HEK293T (cell line): ENCODE measurements at regions not wholly inside any gene's neighbourhood (a gene's known extent, or its start where the extent isn't known, plus 50 kb on each side); places are given as distances from the start of the nearest gene placed in this dataset.

Experiments used
- CTCF ChIA-PET: fragments of 350-600 bp; formaldehyde crosslinking; extraction: SDS; loops from one replicate; lab custom pipeline; 2021; ENCODE audit warnings: antibody characterized with exemption, inconsistent platforms; lab: Yijun Ruan, JAX
- POLR2A ChIA-PET: fragments of 350-600 bp; formaldehyde crosslinking; extraction: SDS; loops from one replicate; lab custom pipeline; 2020; ENCODE audit warnings: antibody characterized with exemption, inconsistent platforms; lab: Yijun Ruan, JAX
- DNase-seq: peaks from one replicate; pipeline ENCODE4 v3.0.0; 2012; ENCODE audit warnings: mixed read lengths; ENCODE audit errors: extremely low spot score
- ARNT ChIP-seq: fragments of 450-650 bp; IDR thresholded peaks from 2 replicates; pipeline ENCODE4 v1.6.1; 2017; ENCODE audit warnings: mild to moderate bottlenecking
- BHLHE40 ChIP-seq: fragments of 450-650 bp; IDR thresholded peaks from 2 replicates; pipeline ENCODE4 v1.6.1; 2016; ENCODE audit warnings: mild to moderate bottlenecking, moderate library complexity, borderline replicate concordance
- CTBP1 ChIP-seq: fragments of 450-650 bp; IDR thresholded peaks from 2 replicates; pipeline ENCODE4 v1.6.1; 2016; ENCODE audit warnings: borderline replicate concordance
- ELF4 ChIP-seq: fragments of 450-650 bp; IDR thresholded peaks from 2 replicates; pipeline ENCODE4 v1.6.1; 2017; ENCODE audit warnings: antibody characterized with exemption
- FOXA1 ChIP-seq: fragments of 450-650 bp; IDR thresholded peaks from 2 replicates; pipeline ENCODE4 v1.6.1; 2016; ENCODE audit warnings: mild to moderate bottlenecking
- FOXK2 ChIP-seq: fragments of 450-650 bp; IDR thresholded peaks from 2 replicates; pipeline ENCODE4 v1.6.1; 2016; ENCODE audit warnings: mild to moderate bottlenecking
- FOXM1 ChIP-seq: fragments of 450-650 bp; IDR thresholded peaks from 2 replicates; pipeline ENCODE4 v1.6.1; 2017; ENCODE audit warnings: mild to moderate bottlenecking, borderline replicate concordance
- HDGF ChIP-seq: fragments of 450-650 bp; IDR thresholded peaks from 2 replicates; pipeline ENCODE4 v1.6.1; 2017; ENCODE audit warnings: antibody characterized with exemption, borderline replicate concordance
- L3MBTL2 ChIP-seq: fragments of 450-650 bp; conservative IDR thresholded peaks from 2 replicates; pipeline ENCODE4 v1.6.1; 2016; ENCODE audit warnings: mild to moderate bottlenecking
- LEF1 ChIP-seq: fragments of 450-650 bp; IDR thresholded peaks from 2 replicates; pipeline ENCODE4 v1.6.1; 2017; ENCODE audit warnings: mild to moderate bottlenecking, borderline replicate concordance
- NFRKB ChIP-seq: fragments of 450-650 bp; IDR thresholded peaks from 2 replicates; pipeline ENCODE4 v1.6.1; 2016; ENCODE audit warnings: mild to moderate bottlenecking, moderate library complexity
- SP1 ChIP-seq: fragments of 450-650 bp; IDR thresholded peaks from 2 replicates; pipeline ENCODE4 v1.6.1; 2017
- SUZ12 ChIP-seq: fragments of 450-650 bp; IDR thresholded peaks from 2 replicates; pipeline ENCODE4 v1.6.1; 2016; ENCODE audit warnings: mild to moderate bottlenecking
- TARDBP ChIP-seq: fragments of 450-650 bp; IDR thresholded peaks from 2 replicates; pipeline ENCODE4 v1.6.1; 2016
- ZNF384 ChIP-seq: fragments of 450-650 bp; IDR thresholded peaks from 2 replicates; pipeline ENCODE4 v1.6.1; 2016
- TF ChIP-seq, protein P1 (sequence below): fragments of 450-650 bp; IDR thresholded peaks from 2 replicates; pipeline ENCODE4 v1.6.1; 2016

DNA sequence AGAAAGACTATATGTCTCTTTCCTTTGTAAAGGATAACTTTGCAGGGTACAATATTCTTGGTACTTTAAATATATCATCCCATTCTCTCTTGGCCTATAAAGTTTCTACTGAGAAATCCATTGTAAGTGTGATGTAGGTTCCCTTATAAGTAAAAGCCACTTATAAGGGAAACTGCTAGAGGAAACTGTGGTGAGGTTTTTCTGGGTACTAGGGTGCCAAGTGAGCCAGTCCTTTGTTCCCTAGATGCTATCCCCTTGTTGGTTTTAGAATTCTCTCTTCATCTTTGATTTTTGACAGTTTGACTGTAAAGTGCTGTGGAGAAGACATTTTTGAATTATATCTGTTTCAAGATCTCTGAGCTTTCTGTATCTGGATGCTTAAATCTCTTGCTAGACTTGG is 108.9 kb upstream of the NEK7 start:
- no peak for DNase-seq
- ChIA-PET POLR2A (no interaction called here), CTCF (no interaction called here)
- TF ChIP-seq FOXA1: no peak
- no peak for TF ChIP-seq CTBP1
- no peak for TF ChIP-seq L3MBTL2
- TF ChIP-seq ZNF384: no peak
- TF ChIP-seq FOXM1: no peak
- TF ChIP-seq NFRKB: no peak
- no peak for TF ChIP-seq SUZ12
- TF ChIP-seq HDGF: no peak
- no peak for TF ChIP-seq ARNT
- TF ChIP-seq BHLHE40: no peak
- TF ChIP-seq FOXK2: no peak
- TF ChIP-seq, protein P1, sequence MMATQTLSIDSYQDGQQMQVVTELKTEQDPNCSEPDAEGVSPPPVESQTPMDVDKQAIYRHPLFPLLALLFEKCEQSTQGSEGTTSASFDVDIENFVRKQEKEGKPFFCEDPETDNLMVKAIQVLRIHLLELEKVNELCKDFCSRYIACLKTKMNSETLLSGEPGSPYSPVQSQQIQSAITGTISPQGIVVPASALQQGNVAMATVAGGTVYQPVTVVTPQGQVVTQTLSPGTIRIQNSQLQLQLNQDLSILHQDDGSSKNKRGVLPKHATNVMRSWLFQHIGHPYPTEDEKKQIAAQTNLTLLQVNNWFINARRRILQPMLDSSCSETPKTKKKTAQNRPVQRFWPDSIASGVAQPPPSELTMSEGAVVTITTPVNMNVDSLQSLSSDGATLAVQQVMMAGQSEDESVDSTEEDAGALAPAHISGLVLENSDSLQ: no peak

DNA sequence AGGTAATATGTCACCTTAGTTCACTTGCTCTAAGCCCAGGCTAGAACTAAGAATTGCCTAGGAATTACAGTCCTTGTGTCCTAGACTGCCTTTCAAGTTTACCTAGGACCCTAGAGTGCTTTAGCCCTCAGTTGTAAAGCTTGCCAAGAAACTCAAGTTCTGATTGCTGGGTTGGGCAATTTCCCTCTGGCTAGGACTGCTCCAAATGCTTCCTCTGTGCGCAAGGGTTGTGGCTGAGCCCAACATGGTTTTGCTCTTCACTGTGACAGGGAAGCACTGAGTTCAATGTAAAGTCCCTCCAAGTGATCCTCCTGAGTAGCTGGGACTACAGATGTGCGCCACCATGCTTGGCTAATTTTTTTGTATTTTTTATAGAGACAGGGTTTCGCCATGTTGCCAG is 102.3 kb upstream of the NEK7 start:
- DNase-seq: no peak
- ChIA-PET CTCF (no interaction called here), POLR2A (no interaction called here)
- TF ChIP-seq SUZ12 (no peak), HDGF (no peak), TARDBP (no peak), SP1 (no peak), ARNT (no peak), NFRKB (no peak), BHLHE40 (no peak), FOXA1 (no peak), LEF1 (no peak), ZNF384 (no peak), FOXK2 (no peak), L3MBTL2 (no peak), CTBP1 (no peak)
- TF ChIP-seq, protein P1: no peak

DNA sequence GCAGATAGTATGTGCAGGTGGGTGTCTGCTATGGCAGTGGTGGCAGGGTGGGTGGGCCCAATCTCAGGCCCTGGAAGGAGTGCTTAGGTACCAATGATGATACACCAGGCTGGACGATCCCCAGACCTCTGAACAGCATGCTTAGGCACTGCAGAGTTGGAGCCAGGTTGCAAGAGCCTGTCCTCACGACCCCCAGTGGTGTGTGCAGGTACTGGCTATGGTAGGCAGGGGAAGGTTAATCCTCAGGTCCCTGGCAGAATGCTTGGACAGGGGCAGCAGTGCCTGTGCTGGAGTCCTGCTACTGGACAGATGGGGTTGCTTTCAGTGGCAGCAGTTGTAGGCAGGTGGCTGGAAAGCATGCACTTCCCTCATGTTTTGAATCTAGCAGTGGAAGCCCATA is 100.5 kb upstream of the NEK7 start:
- ChIA-PET POLR2A (no interaction called here), CTCF (no interaction called here)
- TF ChIP-seq CTBP1: no peak
- TF ChIP-seq SP1: no peak
- TF ChIP-seq, protein P1: no peak
- no peak for TF ChIP-seq SUZ12
- no peak for TF ChIP-seq FOXM1
- no peak for TF ChIP-seq ZNF384
- TF ChIP-seq LEF1: no peak
- no peak for TF ChIP-seq L3MBTL2
- DNase-seq: peak; percentile 43

DNA sequence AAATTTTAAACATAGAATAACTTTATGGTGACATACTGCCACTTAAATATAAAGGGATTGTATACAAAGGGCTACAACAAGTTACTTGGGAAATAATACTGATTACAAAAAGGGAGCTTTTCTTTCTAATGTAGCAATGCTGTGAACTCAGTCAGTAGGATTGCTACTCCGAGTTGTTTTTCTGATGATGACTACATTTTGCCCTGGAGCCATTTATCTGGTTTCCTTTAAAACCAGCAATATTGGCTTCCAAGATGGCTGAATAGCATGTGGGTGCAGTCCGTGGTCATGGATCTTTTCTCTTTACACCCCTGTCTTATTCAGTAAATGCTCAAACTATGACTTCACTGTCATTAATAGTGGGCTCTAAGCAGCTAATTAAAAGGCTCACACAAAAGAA is 92.6 kb upstream of the NEK7 start:
- no peak for DNase-seq
- ChIA-PET POLR2A (no interaction called here), CTCF (no interaction called here)
- TF ChIP-seq ZNF384 (no peak), CTBP1 (no peak)

DNA sequence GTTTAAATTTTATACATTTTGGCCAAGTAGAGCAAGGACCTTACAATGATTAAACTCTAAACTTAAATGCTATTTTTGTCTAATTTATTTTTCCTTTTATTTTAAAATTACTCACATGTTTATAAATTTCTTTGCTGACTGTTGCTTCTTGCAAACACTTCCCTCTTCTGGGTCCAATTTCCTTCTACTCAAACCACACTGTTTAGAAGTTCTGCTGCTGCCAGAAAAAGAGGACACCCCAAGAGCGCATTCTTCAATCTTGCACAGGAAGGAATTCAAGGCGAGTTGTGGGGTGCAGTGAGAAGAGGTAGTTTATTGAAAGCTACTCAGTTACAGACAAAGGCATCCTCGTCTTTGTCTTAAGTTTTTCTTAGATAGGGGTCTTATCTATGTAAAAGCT is 88.5 kb upstream of the NEK7 start:
- ChIA-PET POLR2A (no interaction called here), CTCF (no interaction called here)
- no peak for DNase-seq
- TF ChIP-seq SUZ12: no peak
- TF ChIP-seq HDGF: no peak
- no peak for TF ChIP-seq TARDBP
- no peak for TF ChIP-seq FOXM1
- TF ChIP-seq LEF1: no peak
- TF ChIP-seq, protein P1: no peak
- no peak for TF ChIP-seq SP1
- no peak for TF ChIP-seq L3MBTL2
- no peak for TF ChIP-seq FOXK2
- TF ChIP-seq ZNF384: no peak
- no peak for TF ChIP-seq NFRKB
- no peak for TF ChIP-seq ARNT
- TF ChIP-seq FOXA1: no peak
- TF ChIP-seq BHLHE40: no peak
- TF ChIP-seq CTBP1: no peak
- TF ChIP-seq ELF4: no peak

DNA sequence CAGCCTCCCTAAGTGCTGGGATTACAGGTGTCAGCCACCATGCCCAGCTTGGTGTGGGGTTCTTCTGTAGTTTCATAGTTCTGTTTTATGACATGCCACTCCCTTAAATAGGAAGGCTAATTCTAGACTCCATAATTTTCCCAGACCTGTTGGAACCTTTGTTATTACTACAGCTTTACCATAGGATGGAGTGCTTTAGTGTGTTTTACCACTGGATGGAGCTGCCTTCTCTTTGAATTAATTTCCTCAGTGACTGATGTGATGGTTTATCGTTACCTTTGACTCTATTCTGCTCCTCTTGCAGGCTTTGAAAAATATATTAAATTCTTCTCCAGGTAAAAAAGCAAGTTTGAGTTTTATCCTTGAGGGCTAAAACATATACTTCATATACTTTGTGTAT is 84.6 kb upstream of the NEK7 start:
- POLR2A ChIA-PET: no interaction called here
- CTCF ChIA-PET: interaction anchor here (0.7 kb wide), 1 partner anchor 550 kb away, joined by 3 read pairs; no protein-coding TSS in a partner anchor
- TF ChIP-seq SUZ12 (no peak), FOXA1 (no peak), ZNF384 (no peak), ELF4 (no peak), HDGF (no peak), NFRKB (no peak)
- DNase-seq: no peak
